Fibroblast of villous mesenchyme (primary cell): ENCODE measurements at regions not wholly inside any gene's neighbourhood (a gene's known extent, or its start where the extent isn't known, plus 50 kb on each side); places are given as distances from the start of the nearest gene placed in this dataset.
A peak's percentile ranks its signal among the peaks of the same experiment; 100 is the strongest.

ENCODE experiments used
- DNase-seq: peaks from one replicate; pipeline ENCODE4 v3.0.0-alpha.2; 2010; ENCODE audit warnings: low read depth
- H3K4me3 ChIP-seq: 2 replicates; pipeline ENCODE4 v1.5.1; 2011; ENCODE audit warnings: low read depth, mild to moderate bottlenecking, low read length
- TF ChIP-seq, protein P1 (sequence below): IDR thresholded peaks from 2 replicates; pipeline ENCODE4 v1.5.1; 2012; ENCODE audit warnings: low read depth, mild to moderate bottlenecking, low read length; ENCODE audit not compliant: insufficient read depth

DNA sequence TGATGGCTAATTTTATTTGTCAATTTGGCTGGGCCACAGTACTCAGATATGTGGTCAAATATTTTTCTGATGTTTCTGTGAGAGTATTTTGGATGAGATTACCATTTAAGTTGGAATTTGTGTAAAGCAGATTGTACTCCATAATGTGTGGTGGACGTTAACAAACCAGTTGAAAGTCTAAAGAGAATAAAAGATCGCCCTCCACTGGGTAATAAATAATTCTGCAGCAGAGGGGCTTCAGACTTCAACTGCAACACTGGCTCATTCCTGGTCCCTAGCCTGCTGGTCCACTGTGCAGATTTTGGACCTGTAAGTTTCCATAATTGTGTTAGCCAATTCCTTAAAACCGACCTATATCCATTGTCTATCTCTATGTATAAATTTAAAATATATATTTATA is 540.3 kb downstream of the PCDH18 start:
- TF ChIP-seq, protein P1, sequence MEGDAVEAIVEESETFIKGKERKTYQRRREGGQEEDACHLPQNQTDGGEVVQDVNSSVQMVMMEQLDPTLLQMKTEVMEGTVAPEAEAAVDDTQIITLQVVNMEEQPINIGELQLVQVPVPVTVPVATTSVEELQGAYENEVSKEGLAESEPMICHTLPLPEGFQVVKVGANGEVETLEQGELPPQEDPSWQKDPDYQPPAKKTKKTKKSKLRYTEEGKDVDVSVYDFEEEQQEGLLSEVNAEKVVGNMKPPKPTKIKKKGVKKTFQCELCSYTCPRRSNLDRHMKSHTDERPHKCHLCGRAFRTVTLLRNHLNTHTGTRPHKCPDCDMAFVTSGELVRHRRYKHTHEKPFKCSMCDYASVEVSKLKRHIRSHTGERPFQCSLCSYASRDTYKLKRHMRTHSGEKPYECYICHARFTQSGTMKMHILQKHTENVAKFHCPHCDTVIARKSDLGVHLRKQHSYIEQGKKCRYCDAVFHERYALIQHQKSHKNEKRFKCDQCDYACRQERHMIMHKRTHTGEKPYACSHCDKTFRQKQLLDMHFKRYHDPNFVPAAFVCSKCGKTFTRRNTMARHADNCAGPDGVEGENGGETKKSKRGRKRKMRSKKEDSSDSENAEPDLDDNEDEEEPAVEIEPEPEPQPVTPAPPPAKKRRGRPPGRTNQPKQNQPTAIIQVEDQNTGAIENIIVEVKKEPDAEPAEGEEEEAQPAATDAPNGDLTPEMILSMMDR = no peak
- H3K4me3 ChIP-seq = no peak overlapping the region
- DNase-seq = no peak

DNA sequence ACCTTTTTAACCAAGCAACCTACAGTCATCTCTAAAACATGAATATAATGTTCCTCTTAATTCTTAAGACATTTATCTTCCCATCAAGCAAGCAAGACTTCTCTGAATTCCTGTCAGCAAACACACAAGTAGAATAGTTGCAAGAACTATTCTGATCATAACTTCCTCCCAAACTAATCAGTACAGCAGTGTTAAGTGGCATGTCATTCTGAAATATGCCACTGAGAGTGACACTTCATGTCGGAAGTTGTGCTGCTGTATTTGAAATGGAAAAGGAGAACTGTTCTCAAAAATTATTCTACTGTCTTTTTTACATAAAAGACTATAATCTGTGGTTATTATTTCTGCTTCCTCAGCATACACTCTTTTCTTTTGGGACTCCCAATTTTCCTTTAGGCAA is 546.6 kb downstream of the PCDH18 start:
- DNase-seq = no peak

DNA sequence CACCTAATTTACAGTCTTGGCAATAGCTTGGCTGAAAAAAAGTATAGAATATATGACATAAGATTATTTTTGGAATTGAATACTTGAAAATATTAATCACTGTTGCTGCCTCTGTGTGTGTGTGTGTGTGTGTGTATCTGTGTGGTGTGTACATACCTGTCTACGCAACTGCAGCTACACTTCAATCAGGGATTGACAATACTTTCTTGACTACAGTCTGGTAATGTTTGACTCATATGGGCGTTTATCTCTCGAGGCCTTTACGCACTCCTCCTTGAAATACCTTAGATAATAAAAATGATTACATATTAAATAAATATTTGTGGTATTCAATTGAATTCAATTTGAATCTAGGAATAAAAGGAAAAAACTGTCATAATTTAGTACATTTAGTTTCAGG is 565.2 kb downstream of the PCDH18 start:
- no peak overlapping the region for H3K4me3 ChIP-seq
- TF ChIP-seq, protein P1 = no peak
- no peak for DNase-seq

More for the DNA sequence above, 546.6 kb downstream of the PCDH18 start:
- no peak overlapping the region for H3K4me3 ChIP-seq
- TF ChIP-seq, protein P1 = no peak

DNA sequence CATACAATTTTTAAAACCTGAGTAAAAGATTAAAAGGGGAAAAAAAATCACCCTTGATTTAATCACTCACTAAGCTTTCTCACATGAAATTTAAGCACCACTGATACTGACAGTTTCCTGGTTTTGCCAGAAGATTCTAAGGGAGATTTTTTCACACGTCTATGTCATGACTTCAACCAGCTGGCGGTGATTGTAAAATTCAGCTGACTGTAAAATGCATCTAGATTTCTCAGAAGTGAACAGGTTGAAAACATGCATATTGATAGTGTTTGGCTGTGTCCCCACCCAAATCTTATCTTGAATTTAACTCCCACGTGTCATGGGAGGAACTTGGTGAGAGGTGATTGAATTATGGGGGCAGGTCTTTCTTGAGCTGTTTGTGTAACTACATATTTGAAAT is 566.8 kb downstream of the PCDH18 start:
- no peak overlapping the region for H3K4me3 ChIP-seq
- TF ChIP-seq, protein P1 = no peak
- DNase-seq = no peak

DNA sequence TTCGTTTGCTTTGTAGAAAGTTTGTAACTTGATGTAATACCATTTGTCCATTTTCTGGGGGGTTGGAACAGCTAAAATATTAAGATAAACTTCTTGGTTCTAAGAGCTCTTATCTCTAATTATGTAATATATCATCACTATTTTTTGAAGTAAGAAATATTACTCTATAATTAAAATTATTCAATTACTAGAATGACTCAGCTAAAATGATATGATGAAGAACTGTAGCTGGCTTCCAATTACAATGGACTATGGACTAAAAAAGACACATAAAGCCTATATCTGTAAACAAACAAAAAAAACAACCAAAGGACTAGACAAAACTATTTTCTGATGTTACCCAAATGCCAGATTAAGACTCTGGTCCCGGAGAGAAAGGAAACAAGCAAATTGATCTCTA is 569.4 kb downstream of the PCDH18 start:
- no peak for DNase-seq
- TF ChIP-seq, protein P1 = no peak
- no peak overlapping the region for H3K4me3 ChIP-seq

DNA sequence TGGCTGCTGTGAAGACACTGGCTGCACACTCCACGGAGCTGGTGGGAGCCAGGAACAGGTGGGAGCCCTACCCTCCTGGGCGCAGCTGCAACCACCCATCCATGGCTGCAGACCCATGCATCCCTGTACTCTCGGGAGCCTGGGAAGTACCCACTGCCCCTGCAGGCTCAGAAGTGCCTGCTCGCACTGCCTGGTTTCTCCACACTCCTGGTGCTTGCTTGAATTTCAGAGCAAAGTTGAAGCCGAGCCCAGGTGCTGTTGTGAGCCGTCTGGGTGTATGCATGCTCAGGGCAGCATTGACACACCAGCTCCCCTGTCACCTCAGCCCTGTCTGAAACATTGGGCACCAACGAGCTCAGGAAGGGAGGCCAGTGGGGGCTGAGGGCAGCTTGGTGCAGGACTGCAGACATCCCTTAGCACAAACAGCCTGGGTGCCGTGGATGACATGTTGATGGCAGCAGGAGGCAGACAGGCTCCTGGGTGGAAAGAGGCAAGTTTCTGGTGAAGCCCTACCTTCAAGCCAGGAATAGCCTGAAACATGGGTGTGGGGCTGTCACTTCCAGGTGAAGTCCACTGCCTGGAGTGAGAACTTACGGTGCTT is 585.9 kb downstream of the PCDH18 start:
- no peak overlapping the region for H3K4me3 ChIP-seq
- TF ChIP-seq, protein P1 = no peak
- no peak for DNase-seq

DNA sequence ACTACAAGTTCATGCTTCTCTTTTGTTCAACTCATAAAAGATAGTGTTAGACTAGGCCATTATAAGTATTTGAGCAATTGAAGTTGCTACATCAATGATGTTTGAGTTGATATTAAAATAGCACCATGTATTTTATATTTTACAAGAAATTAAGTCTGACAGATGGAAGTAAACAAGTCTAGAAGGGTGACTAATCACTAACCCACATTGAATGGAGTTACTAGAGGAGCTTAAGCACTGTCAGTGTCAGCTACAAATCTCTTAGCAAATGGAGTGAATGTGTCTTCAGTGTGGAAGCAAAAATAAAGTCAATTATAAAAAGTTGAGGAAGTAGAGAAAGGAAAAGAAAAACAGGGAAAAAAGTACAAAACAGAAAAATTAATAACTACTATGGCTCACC is 592.5 kb downstream of the PCDH18 start:
- no peak overlapping the region for H3K4me3 ChIP-seq
- peak; percentile 4 for DNase-seq
- TF ChIP-seq, protein P1 = no peak
